ENCODE measurements at regions not wholly inside any gene's neighbourhood (a gene's known extent, or its start where the extent isn't known, plus 50 kb on each side); places are given as distances from the start of the nearest gene placed in this dataset.

- DNase-seq, result no peak
These were observed 183.3 kb upstream of the ETAA1 start for GRCh38 chr2:67213677-67214402.

- DNase-seq, result no peak
These were observed 182.4 kb upstream of the ETAA1 start for GRCh38 chr2:67214585-67215185.

GRCh38 chr2:67215214-67216055 is 181.7 kb upstream of the ETAA1 start:
- DNase-seq, result peak; percentile 37 to 48

- no peak for DNase-seq
These were observed 181.0 kb upstream of the ETAA1 start for GRCh38 chr2:67216103-67216502.

- DNase-seq, result no peak
These were observed 180.3 kb upstream of the ETAA1 start for GRCh38 chr2:67216881-67217280.

- DNase-seq, result no peak
These were observed 179.7 kb upstream of the ETAA1 start for GRCh38 chr2:67217398-67217797.

- no peak for DNase-seq
These were observed 179.1 kb upstream of the ETAA1 start for GRCh38 chr2:67218056-67218455.

- DNase-seq, result no peak
These were observed 177.5 kb upstream of the ETAA1 start for GRCh38 chr2:67219651-67220050.

- no peak for DNase-seq
These were observed 175.9 kb upstream of the ETAA1 start for GRCh38 chr2:67221266-67221665.

- no peak for DNase-seq
These were observed 171.7 kb upstream of the ETAA1 start for GRCh38 chr2:67225287-67225973.

GRCh38 chr2:67229706-67230105 is 167.4 kb upstream of the ETAA1 start:
- no peak for DNase-seq

- no peak for DNase-seq
These were observed 164.2 kb upstream of the ETAA1 start for GRCh38 chr2:67232936-67233335.

GRCh38 chr2:67234440-67234839 is 162.7 kb upstream of the ETAA1 start:
- peak; percentile 21 to 50 for DNase-seq

GRCh38 chr2:67237288-67237687 is 159.8 kb upstream of the ETAA1 start:
- no peak for DNase-seq

- DNase-seq, result no peak
These were observed 156.6 kb upstream of the ETAA1 start for GRCh38 chr2:67240507-67240906.

- no peak for DNase-seq
These were observed 155.7 kb upstream of the ETAA1 start for GRCh38 chr2:67241453-67241852.

GRCh38 chr2:67242456-67242855 is 154.7 kb upstream of the ETAA1 start:
- DNase-seq, result no peak

- no peak for DNase-seq
These were observed 153.2 kb upstream of the ETAA1 start for GRCh38 chr2:67243919-67244318.

- DNase-seq, result no peak
These were observed 150.3 kb upstream of the ETAA1 start for GRCh38 chr2:67246791-67247190.

GRCh38 chr2:67251741-67252140 is 145.4 kb upstream of the ETAA1 start:
- no peak for DNase-seq

- DNase-seq, result no peak
These were observed 141.1 kb upstream of the ETAA1 start for GRCh38 chr2:67255933-67256615.

- DNase-seq, result no peak
These were observed 140.2 kb upstream of the ETAA1 start for GRCh38 chr2:67256892-67257291.

GRCh38 chr2:67258122-67258521 is 139.0 kb upstream of the ETAA1 start:
- DNase-seq, result no peak

Data from Kasumi-1 (cell line).